ENCODE measurements at regions not wholly inside any gene's neighbourhood (a gene's known extent, or its start where the extent isn't known, plus 50 kb on each side); places are given as distances from the start of the nearest gene placed in this dataset.

- ChIA-PET CTCF (interaction anchor here (0.8 to 1.2 kb wide), 5 partner anchors 34 to 1016 kb away, joined by 3 to 4 read pairs (median 3); no protein-coding TSS in a partner anchor), POLR2A (interaction anchor here (0.6 kb wide), 1 partner anchor 176 kb away, joined by 3 read pairs; no protein-coding TSS in a partner anchor)
- Mint-ChIP-seq H3K9me3 (ENCODE audit: unreplicated experiment) (no peaks in the 10 kb centered on the region), H3K36me3 (ENCODE audit: insufficient read depth, unreplicated experiment) (no peaks in the 10 kb centered on the region), H3K27ac (ENCODE audit: low read depth, unreplicated experiment) (no peak overlapping the region), H3K4me3 (ENCODE audit: unreplicated experiment) (no peak overlapping the region), H3K27me3 (ENCODE audit: insufficient read depth, unreplicated experiment) (no peaks in the 10 kb centered on the region), H3K4me1 (ENCODE audit: insufficient read depth, unreplicated experiment) (peaks cover 4% of the 10 kb centered on the region)
- intact Hi-C loops (cut with micrococcal nuclease): no loop called here
- no TSS peak for BruUV-seq (replicated peaks)
- peak; percentile 74 for DNase-seq (ENCODE audit: unreplicated experiment)
- TF ChIP-seq CTCF (IDR thresholded peaks at IDR 0.05; ENCODE audit: unreplicated experiment): no peak
Measured at GRCh38 chr2:205852457-205852856, 170.2 kb downstream of the NRP2 start.

GRCh38 chr2:205850611-205851010 lies 168.3 kb downstream of the NRP2 start:
- BruUV-seq (replicated peaks): no TSS peak
- DNase-seq (ENCODE audit: unreplicated experiment): no peak
- TF ChIP-seq CTCF (IDR thresholded peaks at IDR 0.05; ENCODE audit: unreplicated experiment): no peak
- Mint-ChIP-seq H3K27me3 (ENCODE audit: insufficient read depth, unreplicated experiment) (no peaks in the 10 kb centered on the region), H3K27ac (ENCODE audit: low read depth, unreplicated experiment) (no peak overlapping the region), H3K36me3 (ENCODE audit: insufficient read depth, unreplicated experiment) (no peaks in the 10 kb centered on the region), H3K9me3 (ENCODE audit: unreplicated experiment) (no peaks in the 10 kb centered on the region), H3K4me1 (ENCODE audit: insufficient read depth, unreplicated experiment) (peaks cover 4% of the 10 kb centered on the region), H3K4me3 (ENCODE audit: unreplicated experiment) (no peak overlapping the region)
- intact Hi-C loops (cut with micrococcal nuclease): no loop called here
- POLR2A ChIA-PET: no interaction called here
- CTCF ChIA-PET: interaction anchor here (0.6 kb wide), 1 partner anchor 134 kb away, joined by 3 read pairs; no protein-coding TSS in a partner anchor

GRCh38 chr2:205850132-205850531 lies 167.8 kb downstream of the NRP2 start:
- H3K27ac Mint-ChIP-seq (ENCODE audit: low read depth, unreplicated experiment): no peak overlapping the region
- CTCF ChIA-PET: interaction anchor here (0.6 kb wide), 1 partner anchor 133 kb away, joined by 3 read pairs; no protein-coding TSS in a partner anchor
- H3K36me3 Mint-ChIP-seq (ENCODE audit: insufficient read depth, unreplicated experiment): no peaks in the 10 kb centered on the region
- no TSS peak for BruUV-seq (replicated peaks)
- DNase-seq (ENCODE audit: unreplicated experiment): no peak
- peaks cover 4% of the 10 kb centered on the region for H3K4me1 Mint-ChIP-seq (ENCODE audit: insufficient read depth, unreplicated experiment)
- H3K4me3 Mint-ChIP-seq (ENCODE audit: unreplicated experiment): no peak overlapping the region
- intact Hi-C loops (cut with micrococcal nuclease): no loop called here
- POLR2A ChIA-PET: no interaction called here
- no peaks in the 10 kb centered on the region for H3K27me3 Mint-ChIP-seq (ENCODE audit: insufficient read depth, unreplicated experiment)
- no peak for TF ChIP-seq CTCF (IDR thresholded peaks at IDR 0.05; ENCODE audit: unreplicated experiment)
- H3K9me3 Mint-ChIP-seq (ENCODE audit: unreplicated experiment): no peaks in the 10 kb centered on the region

GRCh38 chr2:205849136-205849535 lies 166.8 kb downstream of the NRP2 start:
- DNase-seq (ENCODE audit: unreplicated experiment): no peak
- Mint-ChIP-seq H3K4me3 (ENCODE audit: unreplicated experiment) (no peak overlapping the region), H3K4me1 (ENCODE audit: insufficient read depth, unreplicated experiment) (peaks cover 4% of the 10 kb centered on the region), H3K36me3 (ENCODE audit: insufficient read depth, unreplicated experiment) (no peaks in the 10 kb centered on the region), H3K9me3 (ENCODE audit: unreplicated experiment) (no peaks in the 10 kb centered on the region), H3K27ac (ENCODE audit: low read depth, unreplicated experiment) (no peak overlapping the region), H3K27me3 (ENCODE audit: insufficient read depth, unreplicated experiment) (no peaks in the 10 kb centered on the region)
- no peak for TF ChIP-seq CTCF (IDR thresholded peaks at IDR 0.05; ENCODE audit: unreplicated experiment)
- intact Hi-C loops (cut with micrococcal nuclease): no loop called here
- CTCF ChIA-PET: interaction anchor here (0.5 to 0.7 kb wide), 3 partner anchors 50 to 1106 kb away, joined by 3 to 4 read pairs (median 3); no protein-coding TSS in a partner anchor
- POLR2A ChIA-PET: no interaction called here
- no TSS peak for BruUV-seq (replicated peaks)

Data from MCF 10A (cell line).